ENCODE measurements at regions not wholly inside any gene's neighbourhood (a gene's known extent, or its start where the extent isn't known, plus 50 kb on each side); places are given as distances from the start of the nearest gene placed in this dataset.
A peak's percentile ranks its signal among the peaks of the same experiment; 100 is the strongest.

DNA sequence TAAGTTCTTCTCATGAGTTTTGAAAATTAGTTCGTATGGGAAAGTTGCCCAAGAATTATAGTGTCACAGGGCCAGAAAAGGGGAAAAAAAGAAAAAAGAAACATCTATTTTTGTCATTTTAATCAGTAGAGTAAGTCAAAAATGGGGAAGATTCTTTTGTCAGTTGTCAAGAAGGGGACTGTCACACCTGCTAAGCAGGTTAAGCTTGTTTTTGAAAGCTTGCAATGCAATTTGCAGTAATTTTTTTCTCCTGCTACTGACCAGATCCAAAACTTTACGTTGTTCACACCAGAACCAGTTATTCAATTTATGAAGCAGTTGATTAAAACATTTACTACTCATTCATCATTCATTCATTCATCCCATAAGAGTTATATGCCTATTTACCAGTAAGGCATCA, 171.4 kb downstream of the SOX4 start:
- ATAC-seq (ENCODE audit: insufficient read depth, low FRiP score) (no peak), DNase-seq (no peak)
- H3K27ac ChIP-seq (ENCODE audit: low read depth in 1 of 2, low read length in 1 of 2), result no peak overlapping the region
- H3K27me3 ChIP-seq (ENCODE audit: control insufficient read depth in 3 of 3, insufficient read depth in 3 of 3, low read length in 2 of 3), result no peaks in the 10 kb centered on the region
- H3K9ac ChIP-seq (ENCODE audit: insufficient read depth in 1 of 2, low read length in 2 of 2), result no peak overlapping the region
- no peak overlapping the region for H3K4me3 ChIP-seq
- no peaks in the 10 kb centered on the region for H3K9me3 ChIP-seq (ENCODE audit: control insufficient read depth in 4 of 4, insufficient read depth in 3 of 4, low read length in 3 of 4)
- H3K4me1 ChIP-seq (ENCODE audit: control insufficient read depth in 5 of 5, insufficient read depth in 5 of 5, low read length in 5 of 5), result peaks cover 0 to 26% (median 2%) of the 10 kb centered on the region in 5 donors
- H3K36me3 ChIP-seq (ENCODE audit: control insufficient read depth in 4 of 4, insufficient read depth in 4 of 4, low read length in 4 of 4), result peaks cover 0 to 8% (median 2%) of the 10 kb centered on the region in 4 donors
- 77 to 80% methylated on average over 2 of the region's 2 CpGs for WGBS, 2 donors
- TF ChIP-seq, protein P1, sequence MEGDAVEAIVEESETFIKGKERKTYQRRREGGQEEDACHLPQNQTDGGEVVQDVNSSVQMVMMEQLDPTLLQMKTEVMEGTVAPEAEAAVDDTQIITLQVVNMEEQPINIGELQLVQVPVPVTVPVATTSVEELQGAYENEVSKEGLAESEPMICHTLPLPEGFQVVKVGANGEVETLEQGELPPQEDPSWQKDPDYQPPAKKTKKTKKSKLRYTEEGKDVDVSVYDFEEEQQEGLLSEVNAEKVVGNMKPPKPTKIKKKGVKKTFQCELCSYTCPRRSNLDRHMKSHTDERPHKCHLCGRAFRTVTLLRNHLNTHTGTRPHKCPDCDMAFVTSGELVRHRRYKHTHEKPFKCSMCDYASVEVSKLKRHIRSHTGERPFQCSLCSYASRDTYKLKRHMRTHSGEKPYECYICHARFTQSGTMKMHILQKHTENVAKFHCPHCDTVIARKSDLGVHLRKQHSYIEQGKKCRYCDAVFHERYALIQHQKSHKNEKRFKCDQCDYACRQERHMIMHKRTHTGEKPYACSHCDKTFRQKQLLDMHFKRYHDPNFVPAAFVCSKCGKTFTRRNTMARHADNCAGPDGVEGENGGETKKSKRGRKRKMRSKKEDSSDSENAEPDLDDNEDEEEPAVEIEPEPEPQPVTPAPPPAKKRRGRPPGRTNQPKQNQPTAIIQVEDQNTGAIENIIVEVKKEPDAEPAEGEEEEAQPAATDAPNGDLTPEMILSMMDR (IDR thresholded peaks at IDR 0.05; ENCODE audit: control extremely low read depth, extremely low read depth), result no peak

DNA sequence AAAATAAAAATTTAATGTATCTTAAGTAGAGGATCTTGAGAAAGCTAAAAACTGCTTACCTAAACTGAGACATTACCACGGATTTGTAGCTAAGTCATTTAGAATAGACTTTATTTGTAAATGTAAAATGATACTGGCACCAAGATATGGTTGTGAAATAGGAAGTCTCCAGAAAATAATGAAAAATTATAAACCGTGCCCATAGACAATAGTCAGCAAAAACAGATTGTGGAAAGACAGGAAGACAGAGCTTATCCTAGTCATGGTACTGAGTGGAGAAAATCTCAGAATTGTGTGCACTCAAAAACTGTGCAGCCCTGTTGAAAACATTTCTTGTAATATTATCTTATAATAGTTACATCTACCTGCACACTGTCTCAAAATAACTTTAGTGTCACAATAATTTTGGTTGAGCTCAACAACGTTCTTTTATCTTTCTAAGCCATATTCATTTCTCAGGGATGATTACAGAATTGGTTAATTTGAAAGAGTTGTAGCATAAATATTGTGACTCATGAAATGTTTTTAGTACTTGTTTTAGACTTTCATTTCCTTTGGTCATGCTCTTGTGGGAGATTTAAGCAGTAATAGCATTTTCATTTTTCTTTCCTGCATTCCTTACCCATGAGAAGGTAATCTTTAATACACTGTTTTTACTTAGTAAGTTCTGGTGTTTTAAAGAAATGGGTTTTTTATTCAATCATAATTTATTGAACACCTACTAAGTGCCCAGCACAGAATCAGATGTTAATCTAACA, 174.5 kb downstream of the SOX4 start:
- Histone ChIP-seq H3K4me1 (ENCODE audit: control insufficient read depth in 5 of 5, insufficient read depth in 5 of 5, low read length in 5 of 5) (peaks cover 0 to 49% (median 9%) of the 10 kb centered on the region in 5 donors), H3K9ac (ENCODE audit: insufficient read depth in 1 of 2, low read length in 2 of 2) (no peak overlapping the region), H3K9me3 (ENCODE audit: control insufficient read depth in 4 of 4, insufficient read depth in 3 of 4, low read length in 3 of 4) (no peaks in the 10 kb centered on the region), H3K36me3 (ENCODE audit: control insufficient read depth in 4 of 4, insufficient read depth in 4 of 4, low read length in 4 of 4) (no peaks in the 10 kb centered on the region), H3K27me3 (ENCODE audit: control insufficient read depth in 3 of 3, insufficient read depth in 3 of 3, low read length in 2 of 3) (no peaks in the 10 kb centered on the region), H3K4me3 (no peak overlapping the region), H3K27ac (ENCODE audit: low read depth in 1 of 2, low read length in 1 of 2) (no peak overlapping the region)
- TF ChIP-seq, protein P1 (IDR thresholded peaks at IDR 0.05; ENCODE audit: control extremely low read depth, extremely low read depth), result no peak
- DNase-seq (no peak), ATAC-seq (ENCODE audit: insufficient read depth, low FRiP score) (no peak)
- 24 to 31% methylated on average over 3 of the region's 3 CpGs for WGBS, 2 donors

DNA sequence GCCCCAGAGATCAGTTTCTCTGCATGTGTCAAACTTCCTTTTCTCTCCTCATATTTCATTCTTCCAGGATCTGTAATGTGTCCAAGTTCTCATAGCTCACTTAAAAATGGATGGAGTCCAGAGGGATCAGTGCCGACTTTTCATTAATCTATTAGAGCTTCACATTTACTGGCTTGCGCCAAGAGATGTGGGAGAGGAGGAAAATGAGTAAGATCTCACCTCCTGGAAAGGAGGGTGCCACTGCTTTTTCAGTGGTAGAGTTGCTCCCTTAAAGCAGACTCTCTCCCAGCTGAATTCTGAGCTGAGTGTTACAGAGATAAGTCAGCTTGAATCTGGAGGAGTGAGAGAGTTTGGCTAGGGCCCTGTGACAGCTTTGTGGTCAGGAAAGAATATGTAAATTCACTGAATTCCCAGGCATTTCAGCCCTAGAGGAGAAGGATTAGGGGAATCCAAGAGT, 175.9 kb downstream of the SOX4 start:
- peak overlapping the region in 1 of 2 donors; percentile 40 for H3K27ac ChIP-seq (ENCODE audit: low read depth in 1 of 2, low read length in 1 of 2)
- peaks cover 0 to 51% (median 10%) of the 10 kb centered on the region in 5 donors for H3K4me1 ChIP-seq (ENCODE audit: control insufficient read depth in 5 of 5, insufficient read depth in 5 of 5, low read length in 5 of 5)
- H3K27me3 ChIP-seq (ENCODE audit: control insufficient read depth in 3 of 3, insufficient read depth in 3 of 3, low read length in 2 of 3), result no peaks in the 10 kb centered on the region
- TF ChIP-seq, protein P1 (IDR thresholded peaks at IDR 0.05; ENCODE audit: control extremely low read depth, extremely low read depth), result no peak
- no peaks in the 10 kb centered on the region for H3K9me3 ChIP-seq (ENCODE audit: control insufficient read depth in 4 of 4, insufficient read depth in 3 of 4, low read length in 3 of 4)
- no peaks in the 10 kb centered on the region for H3K36me3 ChIP-seq (ENCODE audit: control insufficient read depth in 4 of 4, insufficient read depth in 4 of 4, low read length in 4 of 4)
- ATAC-seq (ENCODE audit: insufficient read depth, low FRiP score), result peak; percentile 79
- H3K4me3 ChIP-seq, result no peak overlapping the region
- 41 to 61% methylated on average over 2 of the region's 2 CpGs for WGBS, 2 donors
- H3K9ac ChIP-seq (ENCODE audit: insufficient read depth in 1 of 2, low read length in 2 of 2), result peak overlapping the region in 1 of 2 donors; percentile 57
- peak; percentile 87 to 99 (median 99) for DNase-seq

Data from lung (tissue), 11 donors.